SK-N-MC (cell line): ENCODE measurements at regions not wholly inside any gene's neighbourhood (a gene's known extent, or its start where the extent isn't known, plus 50 kb on each side); places are given as distances from the start of the nearest gene placed in this dataset.

Experiments
- EZH2 ChIP-seq: fragments of 200-600 bp; sonication (generic); IDR thresholded peaks from one replicate; pipeline ENCODE4 v1.6.1; 2017; ENCODE audit warnings: antibody characterized with exemption
- POLR2AphosphoS5 ChIP-seq: IDR thresholded peaks from 2 replicates; pipeline ENCODE4 v1.6.1; 2012; ENCODE audit warnings: mild to moderate bottlenecking, low read depth, low read length, borderline replicate concordance

DNA sequence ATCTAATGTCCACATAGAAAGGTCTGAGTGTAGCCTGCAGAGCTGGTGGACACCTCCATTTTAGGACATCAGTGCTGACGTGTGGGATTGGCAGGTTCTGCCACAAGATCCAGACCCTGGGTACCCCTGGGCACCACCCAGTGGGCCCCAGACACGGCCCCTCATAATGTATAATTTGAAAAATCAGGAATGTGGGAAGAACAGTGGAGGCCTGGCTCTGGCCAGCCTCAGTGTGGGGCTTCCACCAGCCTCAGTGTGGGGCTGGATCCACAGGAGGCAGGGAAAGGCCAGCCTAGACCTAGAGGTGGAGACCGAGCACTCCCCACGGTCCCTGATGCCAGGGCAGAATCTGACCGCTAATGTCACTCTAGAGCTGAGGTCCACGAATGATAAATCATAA lies 150.7 kb upstream of the SOX1 start:
- TF ChIP-seq EZH2 (no peak), POLR2AphosphoS5 (no peak)
